ENCODE measurements at regions not wholly inside any gene's neighbourhood (a gene's known extent, or its start where the extent isn't known, plus 50 kb on each side); places are given as distances from the start of the nearest gene placed in this dataset.

DNA sequence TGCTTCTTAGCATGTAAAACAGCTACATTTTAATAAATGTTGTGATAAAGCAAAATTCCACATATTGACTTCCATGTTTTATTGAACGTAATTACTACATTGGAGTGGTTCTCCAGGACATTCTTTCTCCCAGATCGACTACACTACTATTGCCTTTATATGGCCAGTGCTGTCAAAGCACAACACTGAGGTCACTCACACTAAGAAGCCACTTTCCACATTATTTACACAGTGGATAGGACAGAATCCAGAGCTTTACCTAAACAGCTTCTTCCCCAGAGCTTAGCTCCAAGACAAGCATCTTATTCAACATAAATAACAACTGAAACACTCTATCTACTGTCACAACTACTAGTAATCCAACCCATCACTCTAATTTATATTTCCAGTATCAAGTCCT is 73.9 kb upstream of the WDR75 start:
- Histone ChIP-seq H3K9me3 (ENCODE audit: control insufficient read depth, insufficient read depth, low read length) (no peaks in the 10 kb centered on the region), H3K4me1 (ENCODE audit: control insufficient read depth, insufficient read depth, low read length) (no peaks in the 10 kb centered on the region), H3K4me3 (ENCODE audit: low read depth, low read length) (no peak overlapping the region), H3K9ac (ENCODE audit: low read depth, low read length) (no peak overlapping the region), H3K27ac (ENCODE audit: low read depth, low read length) (no peak overlapping the region), H3K36me3 (ENCODE audit: control insufficient read depth, insufficient read depth, low read length) (no peaks in the 10 kb centered on the region), H3K27me3 (ENCODE audit: control insufficient read depth, insufficient read depth, low read length) (no peaks in the 10 kb centered on the region)

- Histone ChIP-seq H3K9ac (ENCODE audit: low read depth, low read length) (no peak overlapping the region), H3K4me1 (ENCODE audit: control insufficient read depth, insufficient read depth, low read length) (no peaks in the 10 kb centered on the region), H3K36me3 (ENCODE audit: control insufficient read depth, insufficient read depth, low read length) (no peaks in the 10 kb centered on the region), H3K9me3 (ENCODE audit: control insufficient read depth, insufficient read depth, low read length) (no peaks in the 10 kb centered on the region), H3K27ac (ENCODE audit: low read depth, low read length) (no peak overlapping the region), H3K4me3 (ENCODE audit: low read depth, low read length) (no peak overlapping the region), H3K27me3 (ENCODE audit: control insufficient read depth, insufficient read depth, low read length) (no peaks in the 10 kb centered on the region)
Measured at GRCh38 chr2:189369566-189369965, 71.7 kb upstream of the WDR75 start.

- H3K27ac ChIP-seq (ENCODE audit: low read depth, low read length) = no peak overlapping the region
- no peak overlapping the region for H3K9ac ChIP-seq (ENCODE audit: low read depth, low read length)
- H3K27me3 ChIP-seq (ENCODE audit: control insufficient read depth, insufficient read depth, low read length) = no peaks in the 10 kb centered on the region
- H3K36me3 ChIP-seq (ENCODE audit: control insufficient read depth, insufficient read depth, low read length) = no peaks in the 10 kb centered on the region
- no peaks in the 10 kb centered on the region for H3K9me3 ChIP-seq (ENCODE audit: control insufficient read depth, insufficient read depth, low read length)
- no peak overlapping the region for H3K4me3 ChIP-seq (ENCODE audit: low read depth, low read length)
- H3K4me1 ChIP-seq (ENCODE audit: control insufficient read depth, insufficient read depth, low read length) = 0 out of 2 replicates have a peak, but pooled peaks cover under 1% of the 10 kb centered on the region
Measured at GRCh38 chr2:189370719-189371118, 70.6 kb upstream of the WDR75 start.

DNA sequence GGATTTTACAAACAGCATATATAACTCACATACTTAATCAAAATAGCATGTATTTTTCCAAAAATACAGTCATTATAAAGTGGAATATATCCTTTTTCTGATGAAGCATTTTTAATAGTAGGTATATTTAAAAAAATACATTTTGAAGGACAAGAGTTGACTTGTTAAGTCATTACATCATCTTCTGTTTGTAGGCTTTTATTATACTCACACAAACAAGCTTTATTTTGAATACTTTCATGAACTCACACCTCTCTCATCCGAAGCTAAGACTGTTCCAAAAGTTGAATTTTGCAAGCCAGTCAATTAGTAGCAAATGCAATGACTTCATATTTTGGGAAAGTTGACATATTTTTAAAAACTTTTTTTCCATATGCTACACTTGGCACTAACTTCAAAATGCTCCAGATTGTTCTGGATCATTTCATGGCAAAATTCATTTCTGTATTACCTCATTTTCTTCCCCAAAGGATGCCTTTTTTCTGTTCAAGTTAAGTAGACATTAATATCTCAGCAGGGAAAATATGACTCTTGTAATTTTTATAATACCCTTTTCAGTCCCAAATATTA is 68.5 kb upstream of the WDR75 start:
- H3K4me1 ChIP-seq (ENCODE audit: control insufficient read depth, insufficient read depth, low read length) = peaks cover 12% of the 10 kb centered on the region; the same call in 1 of the 2 replicates
- H3K27ac ChIP-seq (ENCODE audit: low read depth, low read length) = no peak overlapping the region
- no peaks in the 10 kb centered on the region for H3K9me3 ChIP-seq (ENCODE audit: control insufficient read depth, insufficient read depth, low read length)

DNA sequence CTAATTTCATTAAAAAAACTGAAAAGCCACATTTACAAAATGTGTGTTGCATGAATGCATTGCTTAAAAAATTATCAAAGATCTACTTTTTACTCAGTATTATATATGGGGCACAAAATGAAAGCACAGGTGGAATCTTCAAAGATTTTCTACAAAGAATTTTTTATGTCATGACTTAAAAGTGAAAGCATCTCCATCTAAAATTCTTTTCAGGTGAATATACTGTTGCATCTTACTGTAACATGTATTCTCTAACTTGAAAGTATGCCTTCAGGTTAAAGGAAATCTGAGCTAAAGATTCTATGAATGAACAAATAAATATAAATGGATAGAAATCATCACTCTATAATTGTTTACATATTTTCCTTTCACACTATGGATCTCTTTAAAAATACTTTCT is 66.8 kb upstream of the WDR75 start:
- Histone ChIP-seq H3K36me3 (ENCODE audit: control insufficient read depth, insufficient read depth, low read length) (no peaks in the 10 kb centered on the region), H3K27me3 (ENCODE audit: control insufficient read depth, insufficient read depth, low read length) (no peaks in the 10 kb centered on the region), H3K9ac (ENCODE audit: low read depth, low read length) (no peak overlapping the region), H3K4me1 (ENCODE audit: control insufficient read depth, insufficient read depth, low read length) (peaks cover 21% of the 10 kb centered on the region), H3K4me3 (ENCODE audit: low read depth, low read length) (no peak overlapping the region), H3K9me3 (ENCODE audit: control insufficient read depth, insufficient read depth, low read length) (no peaks in the 10 kb centered on the region), H3K27ac (ENCODE audit: low read depth, low read length) (no peak overlapping the region)

More for the DNA sequence above, 68.5 kb upstream of the WDR75 start:
- Histone ChIP-seq H3K4me3 (ENCODE audit: low read depth, low read length) (no peak overlapping the region), H3K9ac (ENCODE audit: low read depth, low read length) (no peak overlapping the region), H3K27me3 (ENCODE audit: control insufficient read depth, insufficient read depth, low read length) (no peaks in the 10 kb centered on the region), H3K36me3 (ENCODE audit: control insufficient read depth, insufficient read depth, low read length) (no peaks in the 10 kb centered on the region)

DNA sequence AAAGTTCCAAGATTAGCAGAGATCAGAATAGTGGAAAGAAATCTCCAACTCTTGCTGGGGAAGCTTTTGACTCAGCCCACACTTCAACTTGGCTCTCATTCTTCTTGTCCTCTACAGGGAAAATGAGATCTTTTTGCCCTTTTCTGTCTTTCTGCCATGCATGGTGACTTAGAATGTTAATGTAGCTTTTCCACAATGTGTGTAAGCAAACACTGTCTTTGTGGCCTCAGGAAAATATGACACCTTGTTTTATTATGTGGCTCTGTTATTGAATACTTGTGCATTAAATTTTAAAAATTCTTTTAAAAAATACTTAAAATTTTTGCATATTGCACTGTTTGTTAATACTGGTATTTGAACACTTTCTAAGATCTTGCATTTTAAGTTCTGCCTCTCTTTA is 65.4 kb upstream of the WDR75 start:
- H3K9ac ChIP-seq (ENCODE audit: low read depth, low read length) = no peak overlapping the region
- H3K36me3 ChIP-seq (ENCODE audit: control insufficient read depth, insufficient read depth, low read length) = no peaks in the 10 kb centered on the region
- no peaks in the 10 kb centered on the region for H3K27me3 ChIP-seq (ENCODE audit: control insufficient read depth, insufficient read depth, low read length)
- H3K27ac ChIP-seq (ENCODE audit: low read depth, low read length) = no peak overlapping the region
- peaks cover 32% of the 10 kb centered on the region for H3K4me1 ChIP-seq (ENCODE audit: control insufficient read depth, insufficient read depth, low read length)
- H3K9me3 ChIP-seq (ENCODE audit: control insufficient read depth, insufficient read depth, low read length) = no peaks in the 10 kb centered on the region
- no peak overlapping the region for H3K4me3 ChIP-seq (ENCODE audit: low read depth, low read length)

GRCh38 chr2:189379287-189379630 is 62.0 kb upstream of the WDR75 start:
- no peaks in the 10 kb centered on the region for H3K27me3 ChIP-seq (ENCODE audit: control insufficient read depth, insufficient read depth, low read length)
- H3K4me3 ChIP-seq (ENCODE audit: low read depth, low read length) = peak overlapping the region; percentile 20; the same call in 1 of the 2 replicates
- H3K9me3 ChIP-seq (ENCODE audit: control insufficient read depth, insufficient read depth, low read length) = no peaks in the 10 kb centered on the region
- peak overlapping the region; percentile 57 for H3K27ac ChIP-seq (ENCODE audit: low read depth, low read length)
- H3K9ac ChIP-seq (ENCODE audit: low read depth, low read length) = no peak overlapping the region
- H3K36me3 ChIP-seq (ENCODE audit: control insufficient read depth, insufficient read depth, low read length) = no peaks in the 10 kb centered on the region
- peaks cover 37% of the 10 kb centered on the region for H3K4me1 ChIP-seq (ENCODE audit: control insufficient read depth, insufficient read depth, low read length)

DNA sequence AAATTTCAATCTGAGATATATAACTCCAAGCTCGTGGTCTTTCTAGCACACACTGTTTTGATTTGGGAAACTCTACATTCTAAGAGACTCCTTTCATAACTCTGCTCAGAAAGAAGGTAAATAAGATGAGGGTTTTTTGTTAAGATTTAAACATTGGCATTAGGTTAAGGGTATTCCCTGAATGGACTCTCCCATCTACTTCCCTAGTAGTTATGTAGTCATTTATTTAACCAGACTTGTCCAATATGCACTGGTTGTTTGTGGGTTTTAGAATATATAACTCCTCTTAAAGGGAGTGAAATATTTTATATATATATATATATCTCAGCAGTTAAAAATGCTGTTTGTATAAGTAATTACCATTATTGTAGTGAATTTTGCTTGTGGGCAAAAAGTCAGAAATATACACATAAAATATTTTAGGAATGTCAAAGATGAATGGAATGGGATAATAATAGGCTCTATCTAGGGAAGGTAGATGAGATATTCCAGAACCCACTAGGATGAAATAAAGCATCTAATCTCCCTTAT is 61.5 kb upstream of the WDR75 start:
- H3K4me1 ChIP-seq (ENCODE audit: control insufficient read depth, insufficient read depth, low read length) = peaks cover 37% of the 10 kb centered on the region
- H3K27me3 ChIP-seq (ENCODE audit: control insufficient read depth, insufficient read depth, low read length) = no peaks in the 10 kb centered on the region
- no peak overlapping the region for H3K9ac ChIP-seq (ENCODE audit: low read depth, low read length)
- H3K4me3 ChIP-seq (ENCODE audit: low read depth, low read length) = peak overlapping the region; percentile 20; the same call in 1 of the 2 replicates
- H3K27ac ChIP-seq (ENCODE audit: low read depth, low read length) = peak overlapping the region; percentile 57
- no peaks in the 10 kb centered on the region for H3K9me3 ChIP-seq (ENCODE audit: control insufficient read depth, insufficient read depth, low read length)
- no peaks in the 10 kb centered on the region for H3K36me3 ChIP-seq (ENCODE audit: control insufficient read depth, insufficient read depth, low read length)

GRCh38 chr2:189382668-189383067 is 58.6 kb upstream of the WDR75 start:
- no peak overlapping the region for H3K27ac ChIP-seq (ENCODE audit: low read depth, low read length)
- peaks cover 24% of the 10 kb centered on the region for H3K4me1 ChIP-seq (ENCODE audit: control insufficient read depth, insufficient read depth, low read length)
- no peak overlapping the region for H3K9ac ChIP-seq (ENCODE audit: low read depth, low read length)

GRCh38 chr2:189386741-189387140 is 54.5 kb upstream of the WDR75 start:
- no peaks in the 10 kb centered on the region for H3K9me3 ChIP-seq (ENCODE audit: control insufficient read depth, insufficient read depth, low read length)
- H3K4me1 ChIP-seq (ENCODE audit: control insufficient read depth, insufficient read depth, low read length) = no peaks in the 10 kb centered on the region
- H3K4me3 ChIP-seq (ENCODE audit: low read depth, low read length) = no peak overlapping the region
- no peak overlapping the region for H3K27ac ChIP-seq (ENCODE audit: low read depth, low read length)
- no peaks in the 10 kb centered on the region for H3K36me3 ChIP-seq (ENCODE audit: control insufficient read depth, insufficient read depth, low read length)
- H3K9ac ChIP-seq (ENCODE audit: low read depth, low read length) = no peak overlapping the region
- H3K27me3 ChIP-seq (ENCODE audit: control insufficient read depth, insufficient read depth, low read length) = no peaks in the 10 kb centered on the region

More at GRCh38 chr2:189382668-189383067, 58.6 kb upstream of the WDR75 start:
- Histone ChIP-seq H3K27me3 (ENCODE audit: control insufficient read depth, insufficient read depth, low read length) (no peaks in the 10 kb centered on the region), H3K36me3 (ENCODE audit: control insufficient read depth, insufficient read depth, low read length) (no peaks in the 10 kb centered on the region), H3K9me3 (ENCODE audit: control insufficient read depth, insufficient read depth, low read length) (no peaks in the 10 kb centered on the region), H3K4me3 (ENCODE audit: low read depth, low read length) (no peak overlapping the region)

DNA sequence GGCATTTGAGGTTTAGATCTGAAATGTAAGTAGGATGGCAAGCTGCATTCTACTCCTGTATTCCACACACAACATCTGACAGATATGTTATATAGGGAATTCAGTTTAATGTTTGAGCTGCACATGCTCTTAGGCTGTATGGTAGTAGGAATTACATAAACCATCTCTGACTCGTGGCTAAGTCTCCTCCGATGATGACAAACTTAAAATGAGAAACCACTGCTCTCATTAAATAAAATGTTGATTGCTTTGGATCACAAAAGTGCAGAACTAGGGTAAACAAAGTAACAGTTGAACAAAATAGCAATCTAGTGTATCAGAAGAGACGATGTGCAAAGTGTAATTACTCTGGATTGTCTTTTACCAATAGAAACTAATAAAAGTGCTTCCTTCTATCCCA is 50.1 kb upstream of the WDR75 start:
- H3K4me1 ChIP-seq (ENCODE audit: control insufficient read depth, insufficient read depth, low read length) = no peaks in the 10 kb centered on the region
- H3K9ac ChIP-seq (ENCODE audit: low read depth, low read length) = no peak overlapping the region
- no peak overlapping the region for H3K4me3 ChIP-seq (ENCODE audit: low read depth, low read length)
- H3K27me3 ChIP-seq (ENCODE audit: control insufficient read depth, insufficient read depth, low read length) = no peaks in the 10 kb centered on the region
- no peaks in the 10 kb centered on the region for H3K36me3 ChIP-seq (ENCODE audit: control insufficient read depth, insufficient read depth, low read length)
- no peaks in the 10 kb centered on the region for H3K9me3 ChIP-seq (ENCODE audit: control insufficient read depth, insufficient read depth, low read length)
- no peak overlapping the region for H3K27ac ChIP-seq (ENCODE audit: low read depth, low read length)

Measured in HUES48 (cell line).